SW 1271 (cell line): ENCODE measurements at regions not wholly inside any gene's neighbourhood (a gene's known extent, or its start where the extent isn't known, plus 50 kb on each side); places are given as distances from the start of the nearest gene placed in this dataset.
A peak's percentile ranks its signal among the peaks of the same experiment; 100 is the strongest.

Source experiments
- DNase-seq, 2 experiments: peaks; one replicate each; lab custom pipeline; 2025; lab: John Stamatoyannopoulos, UW

DNA sequence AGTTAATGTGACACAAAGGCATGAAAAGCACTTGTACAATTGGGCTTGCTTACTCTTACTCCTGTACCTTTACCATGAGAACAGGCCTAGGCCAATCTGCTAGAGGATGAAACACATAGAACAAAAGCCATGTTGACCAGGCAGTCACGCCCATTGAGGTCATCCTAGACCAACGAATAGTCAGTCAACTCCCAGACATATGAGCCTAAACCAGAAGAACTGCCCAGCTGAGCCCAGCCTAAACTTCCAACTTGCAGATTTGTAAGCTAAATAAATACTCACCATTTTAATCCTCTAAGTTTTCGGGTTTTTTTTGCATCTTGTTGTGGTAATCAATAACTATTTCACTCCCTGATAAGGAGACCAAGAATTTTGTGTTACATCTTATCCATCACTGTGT, 164.8 kb upstream of the ADRA1B start:
- DNase-seq = no peak

DNA sequence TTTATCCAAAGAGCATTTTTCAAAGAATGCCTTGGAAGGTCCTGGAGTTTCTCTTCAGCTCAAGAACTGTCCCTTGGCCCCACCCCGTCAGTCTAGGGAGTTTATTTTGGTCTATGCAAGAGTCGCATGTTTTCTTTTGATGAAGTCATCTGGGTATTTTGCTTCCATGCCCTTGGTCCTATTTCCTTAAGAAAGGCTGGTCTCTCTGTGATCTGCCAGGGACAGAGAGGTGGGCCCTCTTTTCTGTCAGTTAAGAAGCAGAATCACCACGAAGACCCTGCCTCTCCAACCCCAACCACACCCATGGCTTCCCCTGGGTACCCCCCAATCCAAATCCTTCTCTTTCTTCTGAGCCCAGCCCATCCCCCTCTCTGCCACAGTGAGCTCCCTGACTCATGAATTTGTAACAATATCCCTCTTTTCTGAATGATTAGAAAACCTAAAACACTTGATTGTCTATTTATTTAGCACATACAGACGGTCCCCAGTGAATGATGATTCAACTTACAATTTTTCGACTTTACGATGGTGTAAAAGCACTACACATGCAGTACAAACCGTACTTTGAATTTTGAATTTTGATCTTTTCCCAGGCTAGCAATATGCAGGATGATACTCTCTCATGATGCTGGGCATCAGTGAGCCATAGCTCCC, 163.5 kb upstream of the ADRA1B start:
- DNase-seq = no peak

DNA sequence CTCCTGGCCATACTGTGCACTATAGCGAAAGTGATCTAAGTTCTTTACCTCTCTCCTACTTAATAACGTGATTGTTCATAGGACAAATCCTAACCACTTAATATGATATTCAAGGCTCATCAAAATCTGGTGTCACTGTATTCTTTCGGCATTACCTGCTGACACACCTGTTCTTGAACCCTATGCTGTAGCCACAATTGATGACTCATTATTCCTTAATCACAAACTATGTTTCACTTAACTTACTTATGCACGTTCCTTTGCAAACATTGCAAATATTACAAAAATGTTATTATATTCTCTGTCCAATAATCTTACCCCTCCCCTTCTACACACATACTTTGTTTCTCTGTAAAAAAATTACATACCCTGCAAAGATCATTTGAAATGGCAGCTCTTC, 158.1 kb upstream of the ADRA1B start:
- DNase-seq = no peak

DNA sequence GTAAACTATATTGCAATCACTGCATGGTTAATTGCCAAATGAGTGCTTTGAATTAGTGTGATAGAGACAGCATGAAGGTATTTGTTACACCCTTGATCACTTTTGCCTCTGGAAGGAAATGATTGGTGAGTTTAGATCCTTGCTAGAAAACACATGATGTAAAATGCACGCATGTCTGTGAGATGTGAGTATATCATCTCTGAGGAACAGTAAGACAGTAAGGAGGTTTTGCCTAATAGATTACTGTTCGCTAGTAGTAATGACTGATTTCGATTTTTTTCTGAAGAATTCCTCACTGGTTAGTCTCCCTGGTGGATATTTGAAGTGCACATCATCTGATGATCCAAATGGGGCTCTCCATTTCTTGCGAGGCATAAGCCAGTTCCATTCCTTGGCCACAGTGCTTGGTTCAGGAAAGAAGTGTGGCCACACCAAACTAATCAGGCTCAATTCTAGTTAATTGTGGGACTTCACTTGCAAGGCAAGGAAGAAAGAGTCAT, 156.4 kb upstream of the ADRA1B start:
- no peak for DNase-seq

DNA sequence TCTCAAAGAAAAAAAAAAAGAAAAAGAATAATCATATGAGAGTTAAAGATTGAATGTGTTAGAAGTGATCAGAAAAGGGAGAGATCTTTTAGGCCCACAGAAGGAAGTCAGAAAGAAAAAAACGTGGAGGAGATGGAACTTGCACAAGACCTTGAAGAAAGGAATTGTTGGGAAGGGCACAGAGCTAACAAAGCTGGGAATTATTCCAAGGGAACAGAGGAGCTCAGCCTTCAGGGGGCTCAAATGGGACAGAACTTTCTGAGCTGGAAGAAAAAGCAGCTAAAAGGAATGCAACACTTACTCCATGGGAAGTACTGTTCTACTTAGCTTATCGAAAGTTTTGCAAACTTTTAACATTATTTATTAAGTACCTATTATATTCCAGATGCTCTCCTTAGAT, 153.4 kb upstream of the ADRA1B start:
- no peak for DNase-seq

DNA sequence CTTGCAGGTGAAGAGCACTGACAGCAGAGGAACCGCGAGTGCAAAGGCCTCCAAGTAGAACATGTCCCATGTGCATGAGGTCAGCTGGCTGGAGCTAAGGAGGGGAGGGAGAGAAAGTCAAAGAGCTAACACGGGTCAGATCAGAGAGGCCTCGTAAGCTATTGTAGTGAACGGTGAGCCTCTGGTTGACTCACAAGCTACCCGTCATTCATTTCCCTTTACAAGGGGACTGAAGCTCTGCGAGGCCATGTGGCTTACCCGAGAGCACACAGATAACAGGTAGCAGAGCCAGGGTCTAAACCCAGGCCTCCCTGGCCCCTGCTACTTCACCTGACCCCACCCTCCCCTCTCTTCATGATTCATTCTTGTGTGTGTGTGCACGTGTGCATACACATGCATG, 152.7 kb upstream of the ADRA1B start:
- DNase-seq = no peak

DNA sequence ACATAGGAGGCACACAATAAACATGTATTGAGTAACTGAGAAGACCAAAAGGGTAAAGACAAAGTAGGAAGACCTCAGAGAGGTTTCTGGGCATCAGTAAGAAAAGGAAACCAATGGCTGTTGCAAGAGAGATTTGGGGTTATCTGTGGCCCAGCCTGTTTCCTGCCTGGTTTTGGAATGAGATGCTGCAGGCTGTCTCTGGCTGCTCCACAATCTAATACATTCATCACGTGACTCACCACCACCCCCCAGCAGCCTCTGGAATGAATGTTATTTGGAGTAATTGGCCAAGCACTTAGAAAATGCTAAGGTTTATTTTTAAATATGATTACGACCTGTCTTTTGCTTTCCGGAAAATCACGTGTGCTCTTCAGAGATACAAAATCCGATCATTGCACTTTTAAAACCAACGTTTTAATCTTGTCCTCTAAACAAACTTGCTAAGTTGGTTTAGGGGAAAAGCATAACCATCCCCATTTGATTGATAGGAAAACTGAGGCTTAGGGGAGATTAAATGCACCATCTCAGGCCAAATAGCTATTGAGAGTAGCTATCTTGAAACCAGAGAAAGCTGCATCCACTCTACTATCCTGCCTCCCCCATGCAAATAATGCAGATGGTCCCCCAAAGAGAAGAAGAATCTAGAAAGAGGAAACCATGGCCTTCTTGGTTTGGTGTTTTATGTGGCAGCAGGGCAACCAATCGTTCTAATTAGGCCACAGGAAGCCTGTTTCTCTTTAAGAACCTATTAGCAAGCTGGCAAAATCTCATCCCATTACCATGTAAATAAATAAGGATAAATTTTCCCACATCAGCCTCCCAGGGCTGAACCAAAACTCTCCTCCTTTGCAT, 151.8 kb upstream of the ADRA1B start:
- DNase-seq = no peak

DNA sequence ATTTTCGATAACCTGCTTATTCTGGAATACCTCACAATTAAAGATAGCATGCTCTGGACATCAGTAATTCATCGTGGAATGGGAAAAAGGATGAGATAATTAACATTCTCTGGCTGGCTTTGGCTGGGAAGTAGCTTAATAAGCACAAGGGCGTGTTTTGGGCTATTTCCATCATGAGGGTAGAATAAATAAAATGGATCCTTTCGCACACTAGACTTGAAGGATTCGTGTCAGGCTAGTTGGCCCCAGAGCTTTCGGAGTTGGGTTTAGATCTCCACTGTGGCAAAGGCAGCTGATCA, 151.2 kb upstream of the ADRA1B start:
- DNase-seq = no peak

DNA sequence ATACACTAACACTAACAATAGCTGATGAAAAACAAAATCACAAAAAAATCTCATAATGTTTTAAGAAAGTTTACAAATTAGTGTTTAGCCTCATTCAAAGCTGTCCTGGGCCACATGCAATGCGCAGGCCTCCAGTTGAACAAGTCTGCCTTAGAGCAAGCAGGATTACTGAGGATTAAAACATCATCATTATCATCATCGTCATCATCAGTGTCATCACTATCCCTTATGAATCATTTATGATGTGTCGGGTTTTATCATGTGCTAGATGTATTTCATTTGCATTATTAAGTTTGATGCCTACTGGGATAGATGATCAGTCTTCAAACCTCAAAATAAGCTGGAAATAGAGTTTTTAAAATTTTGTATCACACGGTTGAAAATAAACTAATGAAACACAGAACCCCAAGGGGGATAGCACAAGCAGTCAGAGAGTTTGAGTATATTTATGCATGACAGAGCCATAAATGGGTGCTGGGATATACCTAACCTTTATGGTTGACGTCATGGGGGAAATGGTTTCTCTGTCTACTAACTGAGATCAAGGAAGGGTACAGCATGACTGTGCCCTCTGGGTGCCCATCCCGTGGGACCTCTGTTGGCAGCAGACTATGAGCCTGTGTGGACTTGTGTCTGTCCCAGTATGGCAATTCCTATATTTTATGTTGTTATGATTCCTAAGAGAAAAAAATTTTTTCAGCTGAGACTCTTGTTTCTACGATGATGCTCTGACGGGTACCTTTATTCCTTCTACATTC, 150.3 kb upstream of the ADRA1B start:
- no peak for DNase-seq

DNA sequence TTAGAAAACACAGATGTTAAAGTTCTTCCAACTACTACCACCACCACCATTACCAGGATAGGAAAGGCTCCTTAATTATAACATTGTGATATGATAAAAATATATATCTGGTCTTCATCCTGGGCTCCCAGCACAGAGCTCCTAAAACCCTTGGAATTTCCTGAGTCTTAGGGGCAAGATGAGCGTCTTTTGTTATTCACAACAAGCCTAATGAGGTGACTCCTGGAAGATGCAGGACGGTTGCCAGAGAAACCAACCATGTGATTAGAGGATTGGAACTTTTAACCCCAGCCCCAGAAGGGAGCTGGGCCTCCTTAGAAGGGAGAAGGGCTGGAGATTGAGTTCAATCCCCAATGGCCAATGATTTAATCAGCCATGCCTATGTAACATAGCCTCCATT, 148.0 kb upstream of the ADRA1B start:
- no peak for DNase-seq

DNA sequence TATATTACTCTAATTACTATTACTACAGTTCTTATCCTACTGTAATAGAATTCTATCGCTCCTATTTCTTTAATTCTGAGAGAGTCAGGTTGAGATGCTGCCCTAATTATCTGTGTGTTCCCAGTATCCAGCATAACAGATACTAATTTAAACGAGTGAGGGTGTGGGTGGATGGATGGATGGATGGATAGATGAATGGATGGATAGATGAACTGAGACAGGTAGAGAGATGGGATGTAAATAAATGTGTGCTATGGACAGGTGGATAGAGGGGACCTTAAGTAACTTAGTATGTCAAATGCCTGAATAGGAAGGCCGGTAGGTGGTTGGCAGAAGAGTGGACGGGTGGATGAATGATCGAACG, 143.6 kb upstream of the ADRA1B start:
- DNase-seq = no peak

DNA sequence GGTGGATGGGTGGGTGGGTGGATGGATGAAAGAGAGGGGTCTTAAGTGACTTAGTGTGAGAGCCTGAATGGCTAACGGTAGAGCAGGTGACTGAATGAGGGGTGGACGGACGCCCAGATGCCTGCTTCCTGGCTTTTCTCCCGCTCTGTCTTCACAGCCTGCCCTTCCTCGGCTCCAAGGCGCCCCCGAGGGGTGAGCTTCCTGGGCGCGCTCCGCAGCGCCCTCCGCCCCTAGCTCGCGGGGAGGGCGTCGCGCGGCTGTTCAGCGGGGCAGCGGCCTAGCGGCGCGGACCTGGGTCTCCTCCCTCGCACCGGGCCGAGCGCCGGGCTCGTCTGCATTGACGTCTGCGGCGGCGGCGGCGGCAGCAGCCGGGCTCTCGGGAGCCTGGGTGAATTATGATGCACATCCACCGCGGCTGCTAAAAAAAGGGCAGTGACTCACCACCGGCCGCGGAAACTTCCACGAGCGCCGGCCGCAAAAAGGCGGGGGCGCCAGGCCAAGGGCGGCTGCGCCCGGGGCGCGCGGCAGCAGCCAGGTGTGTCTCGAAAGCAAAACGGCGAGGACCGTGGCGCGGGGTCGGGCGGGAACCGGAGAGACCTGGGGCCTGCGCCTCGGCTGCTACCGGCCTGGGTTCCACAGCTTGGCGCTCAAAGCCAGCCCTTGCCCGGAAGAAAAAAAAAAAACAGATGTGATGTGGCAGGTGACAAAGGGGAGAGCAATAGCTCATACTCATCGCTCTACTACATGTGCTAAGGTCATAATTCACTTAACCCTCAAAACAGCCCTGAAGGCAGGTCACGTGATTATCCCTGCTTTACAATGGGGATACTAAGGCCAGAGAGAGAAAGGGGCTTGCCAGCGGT, 143.0 kb upstream of the ADRA1B start:
- DNase-seq = peak; percentile 40 to 69

DNA sequence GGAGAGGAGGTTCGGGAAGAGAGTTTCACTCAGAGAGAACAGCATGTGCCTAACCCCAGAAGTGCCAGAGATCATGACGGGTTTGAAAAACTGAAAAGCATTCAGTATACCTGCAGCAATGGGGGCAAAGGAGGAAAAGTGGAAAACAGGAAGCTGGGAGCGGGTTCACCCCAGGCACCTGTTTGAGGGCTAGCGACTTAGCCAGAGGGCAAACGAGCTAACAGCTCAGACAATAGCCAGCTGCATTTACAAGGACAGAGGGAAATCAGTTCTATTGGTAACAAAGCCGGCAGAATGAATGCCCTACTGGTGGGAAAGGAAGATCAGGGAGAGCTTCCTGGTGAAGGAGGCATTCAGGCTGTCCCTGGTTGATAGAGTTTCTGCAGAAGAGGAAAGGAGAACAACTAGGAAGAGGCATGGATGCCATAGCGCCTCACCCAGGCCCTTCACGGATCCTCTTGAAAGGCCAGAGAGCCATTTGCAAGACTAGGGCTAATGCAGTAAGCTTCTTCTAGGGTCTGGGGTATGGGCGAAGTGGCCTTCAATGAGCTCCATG, 141.7 kb upstream of the ADRA1B start:
- no peak for DNase-seq

DNA sequence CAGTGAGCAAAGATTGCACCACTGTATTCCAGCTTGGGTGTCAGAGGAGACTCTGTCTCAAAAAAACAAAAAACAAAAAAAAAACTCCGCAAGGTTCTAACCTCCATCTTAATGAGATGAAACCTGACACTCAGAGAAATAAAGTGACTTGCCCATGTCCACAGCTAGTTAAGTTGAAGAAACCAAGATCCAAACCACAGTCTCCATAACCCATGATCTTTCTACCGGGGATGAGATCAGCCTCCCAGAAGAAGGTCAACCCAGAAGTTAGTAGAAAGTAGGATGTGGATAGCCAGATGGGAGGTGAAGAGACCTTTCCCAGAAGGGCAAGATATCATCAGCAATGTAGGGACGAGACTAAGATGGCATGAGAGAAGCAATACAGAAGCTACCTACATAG, 140.4 kb upstream of the ADRA1B start:
- no peak for DNase-seq

DNA sequence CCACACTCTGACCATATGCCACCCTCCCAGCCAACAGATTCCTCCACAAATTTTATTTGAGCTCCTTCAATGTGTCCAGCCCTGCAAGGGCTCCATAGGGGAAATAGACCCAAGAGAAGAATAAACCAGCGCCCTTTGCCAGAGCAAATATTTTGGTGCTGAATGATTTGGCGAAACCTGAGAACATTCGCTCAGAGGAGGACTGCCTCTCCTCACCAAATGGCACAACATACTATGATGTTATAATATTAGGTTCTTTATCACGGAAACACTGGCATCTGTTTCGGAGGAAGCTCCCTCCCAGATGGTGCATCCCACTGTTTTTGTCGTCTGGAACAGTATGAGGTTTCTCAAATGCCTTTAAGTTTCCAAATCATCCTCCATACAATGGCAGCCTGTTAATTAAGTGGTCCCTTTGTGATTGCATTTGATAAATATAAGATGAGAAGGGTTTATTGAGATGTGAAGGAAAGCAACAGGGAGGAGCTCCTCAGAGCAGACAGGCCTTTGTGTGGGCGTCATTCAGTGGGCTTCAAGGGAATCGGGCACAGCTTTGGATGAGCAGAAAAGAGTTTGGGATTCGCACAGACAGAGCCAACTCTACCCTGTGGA, 139.1 kb upstream of the ADRA1B start:
- DNase-seq = no peak

DNA sequence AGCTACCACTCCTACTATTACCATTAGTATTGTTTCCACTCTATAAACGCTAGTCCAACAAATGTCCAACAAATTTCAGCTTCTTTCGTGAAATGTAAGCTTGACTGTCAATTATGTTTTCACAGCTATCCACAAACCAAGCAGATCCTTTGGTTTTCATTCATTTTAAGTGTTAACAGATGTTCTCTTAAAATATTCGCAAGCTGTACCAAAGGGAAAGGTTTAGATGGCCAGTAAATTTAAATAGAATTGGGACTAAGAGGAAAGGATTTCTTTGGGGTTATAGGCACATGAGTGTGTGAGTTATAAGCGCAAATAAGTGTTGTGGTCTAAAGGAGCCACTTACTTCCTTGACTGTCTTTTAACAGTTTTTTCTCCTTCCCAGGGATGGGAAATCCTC, 136.8 kb upstream of the ADRA1B start:
- DNase-seq = no peak

DNA sequence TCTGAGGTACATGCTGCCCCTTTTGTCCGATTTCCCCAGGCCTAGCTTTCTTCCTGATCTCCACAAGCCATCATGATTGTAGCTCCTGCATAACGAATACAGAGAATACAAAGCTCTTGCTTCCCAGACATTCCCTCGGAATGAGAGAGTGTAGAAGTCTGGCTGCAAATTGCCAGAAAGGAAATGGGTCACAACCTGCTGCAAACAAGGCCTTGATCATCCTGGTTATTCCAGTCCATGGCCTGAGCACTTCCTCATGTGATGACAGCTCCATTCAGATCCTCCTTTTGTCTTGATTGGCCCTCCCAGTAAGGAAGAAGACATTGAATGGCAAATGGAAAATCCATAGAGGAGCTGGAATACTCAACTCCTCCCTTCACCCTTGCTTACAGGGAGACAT, 136.0 kb upstream of the ADRA1B start:
- no peak for DNase-seq

DNA sequence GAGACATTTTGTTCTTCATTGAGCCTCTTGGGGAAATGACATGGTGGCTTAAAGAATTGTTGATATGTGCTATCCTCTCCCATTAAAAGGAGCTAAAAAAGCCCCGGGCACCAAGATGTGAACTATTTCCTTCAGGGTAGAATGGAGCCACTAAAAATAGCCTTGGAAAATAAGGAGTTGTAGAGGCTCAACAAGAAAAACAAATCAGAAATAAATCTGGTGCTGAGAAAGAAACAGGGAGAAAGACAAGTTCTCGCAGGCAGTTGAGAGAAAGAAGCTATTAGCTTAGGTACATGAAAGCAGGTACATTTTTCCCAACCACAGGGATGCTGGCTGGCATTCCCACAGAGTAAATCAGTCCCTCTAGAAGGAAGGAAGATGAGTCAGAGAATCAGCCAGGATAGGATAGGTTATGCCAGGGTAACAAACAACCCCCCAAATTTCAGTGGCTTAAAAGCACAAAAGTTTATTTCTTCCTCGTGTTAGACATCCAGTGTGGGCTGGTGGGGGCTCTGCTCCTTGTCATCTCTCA, 134.6 kb upstream of the ADRA1B start:
- no peak for DNase-seq

DNA sequence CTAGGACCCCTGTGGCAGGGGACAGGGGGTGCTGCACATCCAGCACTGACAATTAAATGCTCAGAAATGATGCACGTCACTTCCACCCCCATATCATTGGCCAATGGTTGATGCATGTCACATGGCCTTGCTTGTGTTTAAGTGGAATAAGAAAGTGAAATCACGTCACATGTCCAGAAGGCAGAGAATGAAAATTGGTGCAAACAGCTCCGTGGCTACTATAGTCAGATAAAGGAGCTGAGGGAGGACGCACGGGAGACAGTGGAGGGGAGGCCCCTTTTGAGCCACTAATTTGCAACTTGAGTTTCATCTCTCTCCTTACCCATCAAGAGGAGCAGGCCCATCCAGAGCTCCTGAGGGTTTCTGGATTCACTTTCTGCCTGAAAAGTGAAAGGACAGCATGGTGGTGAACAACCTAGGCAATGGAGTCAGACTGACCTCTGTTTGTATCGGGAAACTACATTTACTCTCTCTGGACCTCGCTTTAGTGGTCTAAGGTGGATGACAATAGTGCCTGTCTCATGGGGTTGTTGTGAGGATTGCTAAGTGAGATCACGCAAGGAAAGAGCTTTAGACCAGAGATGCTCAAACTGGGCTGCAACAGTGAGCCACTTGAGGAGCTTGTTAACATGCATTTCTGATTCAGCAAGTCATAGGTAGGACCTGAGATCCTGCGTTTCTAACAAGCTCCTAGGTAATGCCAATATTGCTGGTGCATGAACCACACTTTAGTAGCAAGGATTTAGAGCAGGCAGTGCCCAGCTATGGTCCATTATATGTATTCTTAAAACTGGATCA, 133.9 kb upstream of the ADRA1B start:
- no peak for DNase-seq

DNA sequence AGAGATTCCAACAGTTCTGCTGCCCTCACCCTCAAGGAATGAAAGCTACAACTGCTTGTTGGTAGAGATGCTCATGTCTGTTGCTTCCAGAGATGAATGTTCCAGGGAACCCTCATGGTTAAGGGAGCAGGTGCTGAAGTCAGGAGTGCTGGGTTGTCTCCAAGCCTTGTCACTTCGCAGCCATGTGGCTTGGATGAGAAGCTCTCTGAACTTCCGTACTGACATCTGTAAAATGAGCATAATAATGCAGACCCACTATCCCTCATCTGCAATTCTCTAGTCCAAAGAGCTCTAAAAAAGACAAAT, 133.3 kb upstream of the ADRA1B start:
- DNase-seq = no peak
